ENCODE measurements at regions not wholly inside any gene's neighbourhood (a gene's known extent, or its start where the extent isn't known, plus 50 kb on each side); places are given as distances from the start of the nearest gene placed in this dataset.

DNA sequence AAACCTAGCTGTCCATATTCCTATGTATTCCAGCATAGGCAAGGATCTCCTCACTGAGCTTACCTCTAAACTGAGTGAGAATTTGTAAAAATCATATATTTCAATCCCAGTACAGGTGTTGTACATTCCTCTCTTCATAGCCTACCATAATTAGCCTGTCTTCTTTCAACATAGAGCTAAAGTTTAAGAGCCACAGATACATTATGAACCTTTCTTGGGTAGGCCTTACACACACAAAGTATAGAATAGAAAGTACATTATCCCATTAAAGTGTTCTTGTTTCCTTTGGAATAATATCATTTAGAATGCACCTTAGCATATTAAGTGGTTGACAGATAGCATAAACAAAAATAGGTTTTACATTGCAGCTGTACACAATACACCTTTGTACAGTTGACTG is 282.1 kb upstream of the TMEM161B start:
- TF ChIP-seq, protein P1, sequence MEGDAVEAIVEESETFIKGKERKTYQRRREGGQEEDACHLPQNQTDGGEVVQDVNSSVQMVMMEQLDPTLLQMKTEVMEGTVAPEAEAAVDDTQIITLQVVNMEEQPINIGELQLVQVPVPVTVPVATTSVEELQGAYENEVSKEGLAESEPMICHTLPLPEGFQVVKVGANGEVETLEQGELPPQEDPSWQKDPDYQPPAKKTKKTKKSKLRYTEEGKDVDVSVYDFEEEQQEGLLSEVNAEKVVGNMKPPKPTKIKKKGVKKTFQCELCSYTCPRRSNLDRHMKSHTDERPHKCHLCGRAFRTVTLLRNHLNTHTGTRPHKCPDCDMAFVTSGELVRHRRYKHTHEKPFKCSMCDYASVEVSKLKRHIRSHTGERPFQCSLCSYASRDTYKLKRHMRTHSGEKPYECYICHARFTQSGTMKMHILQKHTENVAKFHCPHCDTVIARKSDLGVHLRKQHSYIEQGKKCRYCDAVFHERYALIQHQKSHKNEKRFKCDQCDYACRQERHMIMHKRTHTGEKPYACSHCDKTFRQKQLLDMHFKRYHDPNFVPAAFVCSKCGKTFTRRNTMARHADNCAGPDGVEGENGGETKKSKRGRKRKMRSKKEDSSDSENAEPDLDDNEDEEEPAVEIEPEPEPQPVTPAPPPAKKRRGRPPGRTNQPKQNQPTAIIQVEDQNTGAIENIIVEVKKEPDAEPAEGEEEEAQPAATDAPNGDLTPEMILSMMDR (conservative IDR thresholded peaks at IDR 0.05; ENCODE audit: low read depth, low read length) = no peak
- no peak for TF ChIP-seq FOS (IDR thresholded peaks at IDR 0.05; ENCODE audit: low read depth, low read length)
- TF ChIP-seq, protein P2, sequence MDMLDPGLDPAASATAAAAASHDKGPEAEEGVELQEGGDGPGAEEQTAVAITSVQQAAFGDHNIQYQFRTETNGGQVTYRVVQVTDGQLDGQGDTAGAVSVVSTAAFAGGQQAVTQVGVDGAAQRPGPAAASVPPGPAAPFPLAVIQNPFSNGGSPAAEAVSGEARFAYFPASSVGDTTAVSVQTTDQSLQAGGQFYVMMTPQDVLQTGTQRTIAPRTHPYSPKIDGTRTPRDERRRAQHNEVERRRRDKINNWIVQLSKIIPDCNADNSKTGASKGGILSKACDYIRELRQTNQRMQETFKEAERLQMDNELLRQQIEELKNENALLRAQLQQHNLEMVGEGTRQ (IDR thresholded peaks at IDR 0.05; ENCODE audit: low read depth, low read length) = no peak
- TF ChIP-seq POLR2A (IDR thresholded peaks at IDR 0.05; ENCODE audit: low read depth, low read length) = no peak
- TF ChIP-seq SMC3 (IDR thresholded peaks at IDR 0.05; ENCODE audit: low read depth, low read length) = no peak
- TF ChIP-seq RFX5 (IDR thresholded peaks at IDR 0.05; ENCODE audit: low read depth, low read length) = no peak
- no peak for TF ChIP-seq RAD21 (IDR thresholded peaks at IDR 0.05; ENCODE audit: low read length)
- TF ChIP-seq MXI1 (IDR thresholded peaks at IDR 0.05; ENCODE audit: borderline replicate concordance, low read depth, low read length) = no peak
- no peak for TF ChIP-seq NFE2L2 (IDR thresholded peaks at IDR 0.05; ENCODE audit: low read depth, low read length)
- no peak for TF ChIP-seq MAFK (IDR thresholded peaks at IDR 0.05; ENCODE audit: low read depth, low read length)

All from IMR-90 (cell line).